IMR-90 (cell line): ENCODE measurements at regions not wholly inside any gene's neighbourhood (a gene's known extent, or its start where the extent isn't known, plus 50 kb on each side); places are given as distances from the start of the nearest gene placed in this dataset.

ENCODE experiments used
- CEBPB ChIP-seq: IDR thresholded peaks from 2 replicates; pipeline ENCODE4 v1.6.1; 2012; ENCODE audit warnings: low read depth, low read length, improper control_type of control experiment
- CHD1 ChIP-seq: IDR thresholded peaks from 2 replicates; pipeline ENCODE4 v1.6.1; 2012; ENCODE audit warnings: low read depth, low read length, improper control_type of control experiment
- FOS ChIP-seq: fragments of 150-350 bp; IDR thresholded peaks from 2 replicates; pipeline ENCODE4 v1.6.1; 2016; ENCODE audit warnings: low read depth, low read length
- MAZ ChIP-seq: IDR thresholded peaks from 2 replicates; pipeline ENCODE4 v1.6.1; 2012; ENCODE audit warnings: low read depth, mild to moderate bottlenecking, low read length, improper control_type of control experiment, moderate library complexity, borderline replicate concordance
- NFE2L2 ChIP-seq: fragments of 150-350 bp; IDR thresholded peaks from 2 replicates; pipeline ENCODE4 v1.6.1; 2016; ENCODE audit warnings: low read depth, mild to moderate bottlenecking, low read length
- POLR2A ChIP-seq: IDR thresholded peaks from 2 replicates; pipeline ENCODE4 v1.6.1; 2012; ENCODE audit warnings: mild to moderate bottlenecking, low read depth, low read length
- RAD21 ChIP-seq: IDR thresholded peaks from 2 replicates; pipeline ENCODE4 v1.6.1; 2012; ENCODE audit warnings: low read length, improper control_type of control experiment
- RCOR1 ChIP-seq: IDR thresholded peaks from 2 replicates; pipeline ENCODE4 v1.6.1; 2012; ENCODE audit warnings: mild to moderate bottlenecking, low read length, improper control_type of control experiment; ENCODE audit not compliant: insufficient replicate concordance
- SMC3 ChIP-seq: fragments of 150-350 bp; IDR thresholded peaks from 2 replicates; pipeline ENCODE4 v1.6.1; 2016; ENCODE audit warnings: low read depth, mild to moderate bottlenecking, antibody characterized with exemption, low read length, moderate library complexity
- TF ChIP-seq, protein P1 (sequence below): conservative IDR thresholded peaks from 2 replicates; pipeline ENCODE4 v1.5.1; 2012; ENCODE audit warnings: mild to moderate bottlenecking, low read depth, low read length, improper control_type of control experiment
- TF ChIP-seq, protein P2 (sequence below): fragments of 150-350 bp; IDR thresholded peaks from 2 replicates; pipeline ENCODE4 v1.6.1; 2017; ENCODE audit warnings: mild to moderate bottlenecking, antibody characterized with exemption, low read length, low read depth

DNA sequence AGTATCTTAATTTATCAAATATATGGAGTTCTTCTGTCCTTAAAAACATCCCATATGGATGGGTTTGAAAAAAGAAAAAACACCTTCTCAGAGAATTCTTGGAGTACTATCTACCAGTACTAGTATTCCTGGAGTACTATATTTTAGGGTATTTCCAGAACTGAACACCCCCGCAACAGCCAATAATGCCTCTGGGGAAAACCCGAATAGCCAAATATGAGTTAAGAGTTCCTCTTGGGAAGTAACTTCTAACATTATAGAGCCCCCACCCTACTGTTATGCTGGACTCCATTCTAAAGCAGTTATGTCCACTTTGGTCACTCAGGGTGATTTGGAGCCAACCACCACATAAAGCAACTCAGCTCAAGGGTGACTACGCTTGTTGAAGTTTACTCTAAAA is 115.0 kb upstream of the RASGEF1B start:
- TF ChIP-seq, protein P1, sequence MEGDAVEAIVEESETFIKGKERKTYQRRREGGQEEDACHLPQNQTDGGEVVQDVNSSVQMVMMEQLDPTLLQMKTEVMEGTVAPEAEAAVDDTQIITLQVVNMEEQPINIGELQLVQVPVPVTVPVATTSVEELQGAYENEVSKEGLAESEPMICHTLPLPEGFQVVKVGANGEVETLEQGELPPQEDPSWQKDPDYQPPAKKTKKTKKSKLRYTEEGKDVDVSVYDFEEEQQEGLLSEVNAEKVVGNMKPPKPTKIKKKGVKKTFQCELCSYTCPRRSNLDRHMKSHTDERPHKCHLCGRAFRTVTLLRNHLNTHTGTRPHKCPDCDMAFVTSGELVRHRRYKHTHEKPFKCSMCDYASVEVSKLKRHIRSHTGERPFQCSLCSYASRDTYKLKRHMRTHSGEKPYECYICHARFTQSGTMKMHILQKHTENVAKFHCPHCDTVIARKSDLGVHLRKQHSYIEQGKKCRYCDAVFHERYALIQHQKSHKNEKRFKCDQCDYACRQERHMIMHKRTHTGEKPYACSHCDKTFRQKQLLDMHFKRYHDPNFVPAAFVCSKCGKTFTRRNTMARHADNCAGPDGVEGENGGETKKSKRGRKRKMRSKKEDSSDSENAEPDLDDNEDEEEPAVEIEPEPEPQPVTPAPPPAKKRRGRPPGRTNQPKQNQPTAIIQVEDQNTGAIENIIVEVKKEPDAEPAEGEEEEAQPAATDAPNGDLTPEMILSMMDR = no peak
- TF ChIP-seq POLR2A (no peak), RCOR1 (no peak), SMC3 (no peak), NFE2L2 (no peak), FOS (no peak), MAZ (no peak), CHD1 (no peak), RAD21 (no peak), CEBPB (no peak)
- TF ChIP-seq, protein P2, sequence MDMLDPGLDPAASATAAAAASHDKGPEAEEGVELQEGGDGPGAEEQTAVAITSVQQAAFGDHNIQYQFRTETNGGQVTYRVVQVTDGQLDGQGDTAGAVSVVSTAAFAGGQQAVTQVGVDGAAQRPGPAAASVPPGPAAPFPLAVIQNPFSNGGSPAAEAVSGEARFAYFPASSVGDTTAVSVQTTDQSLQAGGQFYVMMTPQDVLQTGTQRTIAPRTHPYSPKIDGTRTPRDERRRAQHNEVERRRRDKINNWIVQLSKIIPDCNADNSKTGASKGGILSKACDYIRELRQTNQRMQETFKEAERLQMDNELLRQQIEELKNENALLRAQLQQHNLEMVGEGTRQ = no peak
